GM19452 (cell line): ENCODE measurements at regions not wholly inside any gene's neighbourhood (a gene's known extent, or its start where the extent isn't known, plus 50 kb on each side); places are given as distances from the start of the nearest gene placed in this dataset.

Experiments
- ATAC-seq: cut with Tn5 transposase; IDR thresholded peaks from one replicate; pipeline ENCODE4 v1.9.1; 2021; ENCODE audit not compliant: unreplicated experiment

DNA sequence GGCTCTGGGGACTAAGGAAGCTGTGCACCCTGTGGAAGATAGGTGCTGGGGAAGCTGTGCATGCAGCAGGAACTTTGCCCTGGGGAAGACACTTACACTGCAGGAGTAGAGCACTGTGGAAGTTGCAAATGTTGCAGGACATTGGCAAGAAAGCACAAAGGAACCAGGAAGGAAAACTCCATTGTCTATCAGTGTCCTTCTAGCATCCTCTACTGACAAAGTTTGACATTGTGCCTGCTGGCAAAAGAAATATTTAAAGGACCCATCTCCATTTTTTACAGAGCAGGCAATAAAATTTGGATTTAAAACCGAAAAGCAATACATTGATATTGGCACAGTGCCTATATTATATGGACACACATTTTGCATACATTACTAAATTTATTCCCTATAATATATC lies 394.1 kb downstream of the PBX1 start:
- ATAC-seq, result no peak

DNA sequence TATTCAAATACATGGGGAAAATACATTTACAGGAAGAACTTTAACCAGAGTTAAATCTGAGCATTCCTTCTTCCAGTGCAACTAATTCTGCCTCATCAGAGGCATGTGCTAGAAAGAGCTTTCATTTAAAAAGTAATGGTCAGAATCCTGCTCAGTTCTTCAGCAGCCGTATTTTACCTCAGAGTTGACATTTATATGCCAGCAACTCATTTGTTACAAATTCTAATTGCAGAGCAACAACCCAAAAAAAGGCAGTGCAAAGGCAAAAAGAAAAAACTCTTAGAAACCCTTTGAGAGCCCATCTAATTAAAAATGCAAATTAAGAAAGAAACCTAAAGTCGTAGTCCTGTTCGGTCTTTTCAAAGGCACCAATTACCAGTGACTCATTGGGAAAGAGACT lies 392.5 kb downstream of the PBX1 start:
- ATAC-seq, result no peak

DNA sequence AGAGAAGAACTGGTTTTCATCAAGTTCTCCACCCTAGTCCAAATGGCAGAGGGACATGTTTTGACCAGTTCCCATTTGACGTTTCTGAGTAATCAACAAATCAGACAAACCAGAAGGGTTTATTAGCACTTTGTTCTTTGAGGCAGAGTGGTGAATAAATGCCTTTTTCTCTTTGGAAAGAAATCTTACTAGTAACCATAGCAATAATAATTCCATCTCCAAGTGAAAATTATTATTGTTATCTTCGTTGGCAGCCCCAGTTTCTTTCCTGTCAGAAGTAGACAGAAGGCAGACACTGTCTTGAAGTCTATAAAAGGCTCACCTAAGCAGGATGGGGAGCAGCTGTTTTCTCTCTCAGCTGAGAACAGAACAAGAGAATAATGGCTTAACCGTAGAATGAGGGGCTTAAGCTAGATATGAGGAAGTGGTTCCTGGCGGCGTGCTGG lies 391.6 kb downstream of the PBX1 start:
- ATAC-seq, result no peak

DNA sequence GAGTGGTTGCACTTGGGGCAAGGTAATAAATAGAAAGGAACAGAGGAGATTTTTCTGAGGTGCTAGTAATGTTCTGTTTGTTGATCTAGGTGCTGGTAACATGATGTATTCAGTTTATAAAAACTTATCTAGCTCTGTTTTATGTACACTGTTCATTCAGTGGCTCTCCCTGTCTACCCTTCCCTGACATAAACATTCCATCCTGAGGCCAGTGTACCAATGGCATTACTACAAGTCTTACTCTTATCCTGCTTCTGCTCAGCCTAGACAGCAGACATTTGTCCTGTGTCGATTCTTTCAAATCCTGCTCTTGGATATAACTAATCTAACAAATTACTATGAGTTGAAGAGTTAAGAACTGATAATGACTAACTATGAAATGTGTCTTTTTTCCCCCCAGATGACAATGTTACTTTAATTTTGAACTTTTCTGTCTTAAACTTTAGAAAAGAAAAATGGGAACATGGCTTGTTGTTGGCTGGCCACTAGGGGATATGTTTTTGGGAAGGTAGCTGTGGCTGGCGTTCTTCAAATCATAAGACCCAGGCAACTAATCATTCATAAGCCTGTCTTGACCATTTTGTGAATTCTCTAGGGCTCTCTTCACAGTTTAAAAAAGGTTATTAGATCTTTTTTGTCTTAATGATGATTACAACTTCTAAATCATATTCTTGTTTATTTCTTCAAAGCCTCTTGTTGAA lies 390.9 kb downstream of the PBX1 start:
- no peak for ATAC-seq

DNA sequence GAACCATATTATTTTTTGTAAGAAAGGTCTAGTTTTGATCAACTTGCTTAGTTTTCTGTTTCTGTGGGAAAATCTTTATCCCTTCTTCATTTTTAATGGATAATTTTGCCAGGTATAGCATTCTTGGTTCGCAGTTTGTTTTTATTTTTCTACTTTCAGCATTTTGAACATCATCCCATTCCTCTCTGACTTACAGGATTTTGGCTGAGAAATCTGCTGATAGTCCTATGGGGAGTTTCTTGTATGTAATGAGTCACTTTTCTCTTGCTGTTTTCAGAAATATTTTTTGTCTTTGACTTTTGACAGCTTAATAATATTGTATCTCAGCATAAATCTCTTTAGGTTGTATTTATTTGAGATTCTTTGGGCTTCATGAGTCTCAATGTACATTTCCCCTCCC lies 389.1 kb downstream of the PBX1 start:
- no peak for ATAC-seq

DNA sequence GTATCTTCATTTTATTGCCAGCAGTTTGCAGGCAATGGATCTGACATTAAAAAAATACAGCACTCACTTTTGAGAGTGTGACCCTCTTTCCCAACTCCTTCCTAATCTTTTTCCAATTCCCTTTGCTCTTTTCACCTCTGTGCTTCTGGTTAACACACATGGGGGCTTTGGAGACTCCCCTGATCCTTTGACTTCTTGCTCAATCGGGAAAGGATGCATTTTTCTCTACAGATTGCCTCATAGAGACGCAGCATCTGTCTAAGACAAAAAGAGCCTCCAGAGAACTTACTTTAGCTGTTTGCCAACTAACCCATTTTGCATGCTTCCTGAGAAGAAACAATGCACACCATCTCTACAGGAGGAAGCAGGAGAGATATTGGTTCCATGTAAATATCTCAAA lies 378.3 kb downstream of the PBX1 start:
- no peak for ATAC-seq

DNA sequence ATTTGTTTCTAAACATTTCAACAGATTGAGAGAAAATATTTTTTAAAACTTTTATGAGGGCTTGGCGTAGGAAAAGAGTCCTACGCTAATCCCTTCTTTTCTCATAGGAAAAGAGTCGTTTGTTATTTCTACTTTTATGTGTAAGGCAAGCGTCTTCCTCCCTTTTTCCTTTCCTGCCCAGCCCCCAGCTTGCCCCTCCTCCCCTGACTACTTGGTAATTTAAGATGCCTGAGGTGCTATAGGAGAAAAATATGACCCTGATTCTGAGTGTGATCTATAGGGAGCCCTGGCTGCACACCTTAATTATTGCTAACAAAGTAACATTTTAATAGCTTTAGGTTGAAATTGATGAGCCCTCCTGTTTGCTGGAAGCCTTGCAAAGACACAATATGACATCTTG lies 373.6 kb downstream of the PBX1 start:
- no peak for ATAC-seq

DNA sequence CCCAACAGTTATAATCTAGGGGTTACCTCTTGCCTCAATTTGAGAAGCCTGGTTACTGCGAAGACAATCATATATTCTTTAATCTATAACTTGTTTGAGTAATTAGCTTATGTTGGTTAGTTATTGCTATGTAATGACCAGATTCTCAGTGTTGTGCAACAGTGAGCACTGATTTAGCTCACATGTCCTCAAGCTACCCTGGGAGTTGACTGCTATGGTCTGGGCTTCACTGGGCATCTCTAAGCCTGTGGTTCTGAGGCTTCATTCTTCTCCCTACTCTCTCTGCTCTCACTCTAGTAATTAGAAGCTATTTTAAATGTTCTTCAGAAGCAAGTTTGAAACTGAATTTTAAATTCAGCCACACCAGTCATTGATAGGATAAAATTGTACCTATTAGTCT lies 371.8 kb downstream of the PBX1 start:
- no peak for ATAC-seq

DNA sequence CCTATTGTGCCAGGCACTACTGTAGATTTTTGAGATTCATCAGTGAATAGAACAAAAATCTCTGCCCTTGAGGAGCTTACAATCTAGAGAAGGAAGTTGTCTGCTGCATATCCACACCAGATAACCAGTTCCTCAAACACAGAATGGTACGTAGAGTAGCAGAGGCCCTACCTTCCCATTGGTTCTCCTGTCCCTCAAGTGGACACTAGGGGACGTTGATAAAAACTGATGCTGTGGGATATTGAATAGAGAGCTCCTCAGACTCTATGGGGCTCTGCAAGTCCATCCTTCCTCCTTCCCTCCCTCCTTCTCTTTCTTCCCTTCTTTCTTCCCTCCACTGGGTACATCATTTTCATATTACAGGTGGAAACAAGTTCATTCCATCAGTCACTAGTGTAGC lies 371.3 kb downstream of the PBX1 start:
- ATAC-seq, result no peak

DNA sequence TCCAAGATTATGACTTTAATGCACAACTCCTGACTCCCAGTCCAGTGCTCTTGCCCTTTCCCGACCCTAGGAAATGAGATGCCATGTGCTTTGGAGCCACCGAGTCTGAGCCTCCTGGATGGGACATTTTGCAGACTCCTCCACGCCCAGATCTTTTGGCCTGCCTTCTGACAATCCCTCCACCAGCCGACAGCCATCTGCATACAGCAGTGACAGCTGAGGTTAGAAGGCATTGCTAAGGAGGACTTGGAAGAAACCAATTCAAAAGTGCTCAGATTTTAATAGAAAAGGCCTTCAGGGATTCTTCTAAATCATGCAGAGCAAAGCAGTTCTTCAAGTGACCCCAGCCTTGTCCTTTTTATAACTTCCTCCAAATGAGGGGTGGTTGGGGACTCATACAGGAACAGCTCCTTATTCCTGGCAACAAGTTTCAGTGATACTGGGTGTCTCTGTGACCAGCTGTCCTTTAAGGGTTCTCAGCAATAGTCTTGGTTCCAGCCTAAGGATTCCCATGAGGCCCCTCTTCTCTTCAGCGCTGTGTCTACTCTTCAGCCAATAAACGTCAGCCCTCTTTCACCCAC lies 369.3 kb downstream of the PBX1 start:
- ATAC-seq, result no peak

DNA sequence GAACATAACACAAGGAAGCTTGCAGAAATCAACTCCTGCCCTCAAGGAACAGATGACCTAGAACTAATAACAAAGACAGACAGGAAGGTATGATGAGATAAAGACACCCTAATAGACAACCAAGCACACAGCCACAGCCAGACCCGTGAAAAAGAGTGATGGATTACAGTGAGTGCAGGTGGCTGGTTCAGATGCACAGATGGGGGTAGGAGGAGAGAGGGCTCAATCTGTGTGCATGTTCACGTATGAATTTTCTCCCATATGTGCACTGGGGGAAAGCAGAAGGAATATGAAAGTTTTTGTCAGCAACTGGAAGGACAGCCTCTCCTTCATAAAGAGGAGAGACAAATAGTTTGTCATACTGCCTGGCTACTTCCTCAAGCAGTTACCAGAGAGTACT lies 367.1 kb downstream of the PBX1 start:
- ATAC-seq, result no peak

DNA sequence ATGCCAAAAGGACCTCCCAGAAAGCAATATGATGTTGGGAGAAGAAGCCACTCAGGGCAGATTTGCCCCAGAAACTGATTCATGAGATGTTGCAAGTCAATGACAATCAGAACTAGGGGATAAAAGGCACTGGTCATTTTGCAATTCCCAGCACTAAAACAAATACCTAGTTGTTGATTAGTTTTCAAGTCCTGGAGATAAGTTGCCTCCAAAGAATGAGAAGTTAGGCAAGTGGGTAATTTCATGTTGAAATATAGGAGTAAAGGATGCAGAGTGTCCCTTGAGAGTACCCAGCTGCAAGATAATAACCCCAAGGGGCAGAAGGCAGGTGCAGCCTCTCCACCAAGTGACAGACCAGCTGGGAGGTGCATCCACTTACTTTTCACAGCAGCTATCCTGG lies 363.6 kb downstream of the PBX1 start:
- no peak for ATAC-seq

DNA sequence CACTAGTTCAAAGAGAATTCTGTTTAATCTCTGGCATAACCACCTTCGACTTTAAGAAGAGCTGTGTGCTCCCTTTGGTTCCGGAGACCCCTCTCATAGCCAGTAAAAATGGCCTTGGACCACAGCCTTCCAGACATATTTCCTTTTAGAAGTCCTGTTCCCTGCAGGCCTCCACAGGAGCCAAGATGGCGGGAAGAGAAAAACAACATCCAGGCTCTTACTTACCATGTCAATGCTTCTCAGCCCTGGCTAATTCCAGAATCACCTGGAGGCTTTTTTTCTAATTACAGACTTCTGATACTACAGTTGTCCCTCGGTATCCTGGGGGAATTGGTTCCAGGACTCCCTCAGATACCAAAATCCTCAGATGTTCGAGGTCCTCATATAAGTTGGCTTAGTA lies 362.5 kb downstream of the PBX1 start:
- no peak for ATAC-seq

DNA sequence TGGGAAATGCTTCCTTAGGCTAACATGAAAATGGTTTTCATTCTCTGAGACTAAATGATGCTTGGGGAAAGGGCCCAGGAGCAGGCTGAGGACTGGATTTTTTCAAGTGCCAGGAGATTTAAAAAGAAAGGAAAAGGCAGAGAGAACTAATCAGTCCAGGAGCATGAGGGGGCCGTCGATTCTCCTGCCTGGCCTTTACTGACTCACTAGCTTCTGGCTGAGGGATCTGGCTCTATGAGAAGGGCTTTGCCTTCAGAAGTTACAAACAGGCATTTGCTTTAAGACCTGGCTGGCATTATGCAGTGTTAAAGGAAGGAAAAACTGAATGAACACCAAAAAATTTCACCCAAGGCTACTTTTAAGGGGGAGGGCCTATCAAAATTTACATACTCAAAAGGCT lies 359.2 kb downstream of the PBX1 start:
- no peak for ATAC-seq

DNA sequence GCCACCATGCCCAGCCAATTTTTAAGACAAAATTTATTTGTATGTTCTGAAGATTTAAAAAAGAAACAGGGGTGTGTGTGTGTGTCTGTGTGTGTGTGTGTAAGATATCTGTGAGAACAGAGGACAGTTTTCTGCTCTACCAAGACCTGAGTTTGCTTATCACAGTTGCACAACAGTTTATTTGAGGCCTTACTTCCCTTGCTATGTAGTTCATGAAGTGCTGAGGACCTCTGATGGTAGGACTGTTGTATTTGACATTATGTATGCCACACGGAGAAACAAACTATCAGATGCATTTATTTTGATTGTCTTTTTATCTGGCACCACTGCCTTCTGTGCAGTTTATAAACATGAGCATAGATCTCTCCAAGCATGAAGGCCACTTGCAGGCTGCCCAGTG lies 355.2 kb downstream of the PBX1 start:
- no peak for ATAC-seq

DNA sequence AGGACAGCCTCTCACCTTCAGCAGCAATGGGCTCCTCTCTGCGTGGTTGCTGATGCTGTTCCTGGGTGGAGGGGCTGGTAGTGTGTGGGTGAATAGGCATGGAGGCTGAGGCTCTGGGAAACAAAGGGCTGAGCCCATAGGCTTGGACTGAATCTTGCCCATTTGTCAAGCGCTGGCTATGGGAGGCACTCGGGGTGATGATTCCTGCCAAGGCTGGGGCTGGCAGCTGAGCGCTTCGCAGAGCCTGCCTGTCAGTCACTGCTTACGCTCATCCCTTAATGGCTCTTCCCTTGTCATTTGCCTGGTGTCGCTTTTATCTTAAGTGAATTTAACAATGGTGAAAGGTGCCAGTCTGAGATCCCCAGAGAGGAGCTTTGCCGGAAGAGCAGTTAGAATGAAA lies 353.3 kb downstream of the PBX1 start:
- ATAC-seq, result no peak

DNA sequence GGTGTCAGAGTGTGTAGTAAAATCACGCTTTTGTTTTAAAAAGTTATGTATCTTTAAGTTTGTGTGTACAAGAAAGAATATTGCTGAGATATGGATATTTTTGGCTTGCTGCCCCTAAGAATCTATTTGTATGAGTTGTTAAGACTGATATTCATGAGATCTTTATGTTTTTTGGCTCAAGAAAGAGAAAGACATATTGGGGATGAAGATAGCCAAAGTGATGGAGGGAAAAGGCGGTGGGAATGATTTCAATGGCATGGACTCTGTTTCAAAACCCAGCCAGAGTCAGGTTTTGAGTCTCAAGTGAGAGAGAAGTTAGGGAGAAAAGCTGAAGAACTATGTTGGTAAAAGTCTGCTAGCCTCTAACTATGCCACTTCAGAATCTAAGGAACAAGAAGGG lies 351.7 kb downstream of the PBX1 start:
- no peak for ATAC-seq

DNA sequence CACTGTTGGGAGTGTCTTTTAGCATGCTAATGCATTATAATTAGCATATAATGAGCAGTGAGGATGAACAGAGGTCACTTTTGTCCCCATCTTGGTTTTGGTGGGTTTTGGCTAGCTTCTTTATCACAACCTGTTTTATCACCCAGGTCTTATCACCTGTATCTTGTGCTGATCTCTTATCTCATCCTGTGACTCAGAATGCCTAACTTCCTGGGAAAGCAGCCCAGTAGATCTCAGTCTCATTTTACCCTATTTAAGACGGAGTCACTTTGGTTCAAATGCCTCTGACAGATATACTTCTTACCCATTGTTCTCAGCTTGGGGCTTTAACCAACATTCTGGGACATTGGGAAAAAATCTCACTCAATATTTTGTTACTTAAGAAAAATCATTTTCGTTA lies 348.7 kb downstream of the PBX1 start:
- ATAC-seq, result no peak

DNA sequence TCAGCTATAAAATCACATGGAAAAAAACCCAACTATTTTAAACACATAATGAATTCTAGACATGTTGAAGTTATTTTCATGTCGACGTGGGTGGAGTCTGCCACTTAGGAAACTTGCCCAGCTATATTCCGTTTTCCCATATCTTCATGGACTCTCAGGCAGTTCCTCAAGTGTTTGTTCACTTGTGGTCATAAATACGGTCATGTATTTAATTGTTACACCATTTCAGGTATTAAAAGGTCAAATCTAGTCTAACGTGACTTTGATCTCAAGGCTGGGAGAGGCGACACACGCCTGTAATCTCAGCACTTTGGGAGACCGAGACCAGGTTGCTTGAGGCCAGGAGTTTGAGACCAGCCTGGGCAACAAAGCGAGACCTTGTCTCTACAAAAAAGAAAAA lies 346.9 kb downstream of the PBX1 start:
- ATAC-seq, result no peak

DNA sequence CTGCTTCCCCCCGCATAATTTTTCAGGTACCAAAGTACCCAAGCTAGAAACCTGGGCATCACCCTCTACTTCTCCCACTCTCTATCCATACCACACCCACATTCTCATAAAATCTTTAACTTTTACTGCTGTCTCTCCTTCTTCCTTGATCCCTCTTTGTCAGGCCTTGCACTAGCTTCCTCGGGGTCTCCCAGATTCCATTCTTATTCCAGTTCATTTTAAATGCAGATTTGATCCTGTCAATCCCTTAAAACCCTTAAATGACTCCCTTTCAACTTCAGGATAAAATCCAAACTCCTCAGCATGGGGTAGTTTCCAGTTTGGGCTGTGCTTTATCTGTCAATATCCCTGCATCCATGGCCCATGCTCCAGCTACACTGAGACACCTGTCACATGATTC lies 343.5 kb downstream of the PBX1 start:
- ATAC-seq, result no peak
